Dermis blood vessel endothelial cell (primary cell): ENCODE measurements at regions not wholly inside any gene's neighbourhood (a gene's known extent, or its start where the extent isn't known, plus 50 kb on each side); places are given as distances from the start of the nearest gene placed in this dataset.
"Not testable (repeated sequence)": the region's sequence is repeated elsewhere in the genome, so short reads cannot be mapped to it uniquely, and the experiment has no call there.

Experiments
- DNase-seq: peaks from one replicate; pipeline ENCODE4 v3.0.0; 2010

DNA sequence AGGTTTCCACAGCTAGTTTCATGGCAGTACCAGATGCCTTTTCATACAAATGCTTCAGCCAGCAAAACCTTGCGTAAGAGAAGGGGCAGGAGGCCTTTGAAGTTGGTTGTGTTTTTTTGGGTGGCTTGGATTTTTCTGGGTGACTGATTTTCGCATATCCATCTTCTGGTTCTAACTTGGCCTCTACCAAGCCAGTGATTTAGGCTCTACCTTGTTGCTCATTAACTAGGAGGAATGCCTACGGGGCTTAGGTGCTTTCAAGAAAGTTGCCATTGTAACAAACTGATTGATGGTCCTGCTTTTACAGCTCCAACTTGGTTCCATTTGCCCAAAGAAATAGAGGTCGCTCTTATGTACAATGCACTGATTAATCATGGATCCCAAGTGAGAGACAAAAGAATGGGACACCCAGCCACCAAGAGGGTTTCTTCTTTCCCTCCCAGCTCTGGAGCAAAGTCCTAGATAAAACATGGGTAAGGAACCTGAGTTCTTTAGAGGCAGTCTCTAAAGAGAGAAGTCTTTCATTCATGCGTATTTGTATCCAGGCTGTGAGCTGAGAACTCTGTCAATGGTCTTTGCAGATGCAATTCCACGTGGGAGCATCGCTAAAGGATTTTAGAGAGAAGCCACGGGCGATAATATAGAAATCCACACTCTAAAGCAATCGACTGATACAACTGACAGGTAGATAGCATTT lies 92.1 kb upstream of the FGFR2 start:
- no peak for DNase-seq

DNA sequence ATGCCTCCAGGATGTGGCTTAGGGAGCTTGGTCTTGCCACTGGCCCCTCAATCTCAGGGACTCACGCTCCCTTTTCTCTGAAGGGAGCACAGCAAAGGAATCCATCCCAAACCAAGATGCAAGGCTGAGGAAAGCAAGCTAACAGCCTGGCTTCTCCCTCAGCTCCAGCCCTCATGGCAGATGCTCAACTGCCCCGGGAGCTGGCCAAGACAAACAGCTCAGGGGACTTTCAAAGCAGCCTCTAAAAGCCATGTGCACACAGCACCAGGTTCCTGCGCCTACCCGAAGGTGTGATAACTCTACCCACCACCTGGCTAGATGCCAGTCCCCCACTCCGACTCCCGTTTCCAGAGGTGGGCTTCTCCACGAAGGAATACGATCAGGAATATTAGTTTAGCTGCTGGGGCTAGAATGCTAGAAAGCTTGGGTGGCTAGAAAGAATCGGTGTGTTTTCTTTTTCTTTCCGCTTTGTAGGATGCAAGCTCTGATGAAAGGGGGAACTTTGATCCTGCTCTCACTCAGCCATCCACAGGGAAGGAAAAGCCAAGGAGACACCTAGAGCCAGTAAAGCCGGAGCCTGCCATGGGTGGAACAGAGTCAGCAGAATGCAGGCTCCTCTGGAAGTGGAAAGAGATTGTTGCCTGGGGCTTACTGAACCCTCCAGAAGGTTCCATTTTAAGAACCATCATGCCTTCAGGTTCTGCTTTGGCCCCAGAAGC lies 89.0 kb upstream of the FGFR2 start:
- no peak for DNase-seq

DNA sequence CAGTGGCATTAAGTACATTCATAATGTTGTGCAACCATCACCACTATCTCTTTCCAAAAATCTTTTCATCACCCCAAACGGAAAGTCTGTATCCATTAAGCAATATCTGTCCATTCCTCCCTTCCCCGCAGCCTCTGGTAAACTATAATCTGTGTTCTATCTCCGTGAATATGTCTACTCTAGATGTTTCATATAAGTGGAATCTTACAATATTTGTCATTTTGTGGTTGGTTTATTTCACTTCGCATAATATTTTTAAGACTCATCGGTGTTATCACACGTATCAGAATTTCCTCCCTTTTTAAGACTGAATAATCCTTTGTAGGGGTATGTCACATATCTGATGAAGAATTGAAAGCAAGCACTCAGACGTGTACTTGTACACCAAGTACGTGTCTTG lies 86.0 kb upstream of the FGFR2 start:
- no peak for DNase-seq

GRCh38 chr10:121683816-121684215 lies 85.6 kb upstream of the FGFR2 start:
- DNase-seq, result no peak

GRCh38 chr10:121683366-121683765 lies 85.1 kb upstream of the FGFR2 start:
- no peak for DNase-seq

GRCh38 chr10:121681997-121682687 lies 83.9 kb upstream of the FGFR2 start:
- peak; percentile 6 for DNase-seq

- DNase-seq, result no peak
Observed at GRCh38 chr10:121680879-121681655, 82.8 kb upstream of the FGFR2 start.

GRCh38 chr10:121679916-121680315 lies 81.7 kb upstream of the FGFR2 start:
- no peak for DNase-seq

DNA sequence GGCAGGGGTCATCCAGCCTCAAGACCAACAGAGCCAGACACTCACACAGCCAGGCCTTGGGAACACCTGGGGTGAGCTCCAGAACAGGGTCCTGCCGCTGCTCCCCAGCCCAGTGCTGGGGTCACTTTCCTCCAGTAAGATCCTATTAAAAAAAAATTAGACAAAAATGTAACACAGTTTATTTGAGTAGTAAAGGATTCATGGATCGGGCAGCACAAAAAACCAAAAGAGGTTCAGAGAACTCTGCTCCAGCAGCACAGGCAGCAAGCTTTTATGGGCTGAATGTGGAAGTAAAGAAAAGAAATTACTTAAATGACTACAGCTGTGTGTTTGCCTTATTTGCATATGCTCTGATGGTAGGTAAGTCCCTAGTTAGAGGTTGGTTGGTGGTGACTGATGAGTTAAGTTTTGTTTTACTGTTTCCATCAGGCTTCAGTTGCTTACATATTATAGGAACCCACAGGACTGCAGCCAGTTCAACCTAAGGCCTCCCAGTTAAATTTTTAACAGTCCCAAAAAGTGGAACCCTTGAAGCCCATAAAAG lies 80.5 kb upstream of the FGFR2 start:
- DNase-seq, result no peak

DNA sequence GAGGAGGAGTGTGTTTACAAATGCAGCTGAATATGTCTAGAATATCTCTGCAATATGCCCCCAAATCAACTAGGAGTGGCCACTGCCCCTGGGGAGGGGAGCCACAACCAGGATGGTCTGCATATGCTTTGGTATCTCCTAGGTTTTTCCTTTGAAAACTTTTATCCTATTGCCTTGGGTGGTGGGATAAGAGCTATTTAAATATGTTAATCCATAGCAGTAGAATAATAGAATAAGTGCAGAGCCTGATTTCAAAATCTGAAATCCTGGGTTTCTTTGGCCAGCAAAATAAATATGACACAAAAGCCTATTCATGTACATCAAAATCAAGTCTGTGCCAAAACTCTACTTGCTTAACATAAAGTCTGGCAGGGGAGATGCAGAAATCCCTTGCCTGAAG lies 79.6 kb upstream of the FGFR2 start:
- DNase-seq, result no peak

GRCh38 chr10:121675344-121675743 lies 77.1 kb upstream of the FGFR2 start:
- DNase-seq, result no peak

GRCh38 chr10:121674885-121675284 lies 76.6 kb upstream of the FGFR2 start:
- no peak for DNase-seq

DNA sequence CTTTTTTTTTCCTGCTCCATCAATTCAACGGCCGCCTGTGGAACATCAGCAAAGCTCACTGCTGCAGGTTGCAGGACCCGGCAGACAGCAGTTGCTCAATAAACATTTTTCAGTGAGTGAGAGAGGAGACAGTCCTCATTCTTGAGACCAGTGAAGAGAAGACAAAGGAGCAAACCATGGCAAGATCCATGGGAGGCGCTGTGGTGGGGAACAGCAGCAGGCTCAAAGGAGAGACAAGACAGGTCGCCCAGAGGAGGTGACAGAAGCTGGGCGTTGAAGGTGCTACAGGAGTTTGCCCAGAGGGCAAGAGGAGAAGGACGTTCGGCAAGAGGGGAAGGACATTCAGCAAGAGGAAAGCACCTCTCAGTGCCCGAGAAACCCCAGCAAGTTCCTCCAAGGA lies 74.5 kb upstream of the FGFR2 start:
- DNase-seq, result no peak

DNA sequence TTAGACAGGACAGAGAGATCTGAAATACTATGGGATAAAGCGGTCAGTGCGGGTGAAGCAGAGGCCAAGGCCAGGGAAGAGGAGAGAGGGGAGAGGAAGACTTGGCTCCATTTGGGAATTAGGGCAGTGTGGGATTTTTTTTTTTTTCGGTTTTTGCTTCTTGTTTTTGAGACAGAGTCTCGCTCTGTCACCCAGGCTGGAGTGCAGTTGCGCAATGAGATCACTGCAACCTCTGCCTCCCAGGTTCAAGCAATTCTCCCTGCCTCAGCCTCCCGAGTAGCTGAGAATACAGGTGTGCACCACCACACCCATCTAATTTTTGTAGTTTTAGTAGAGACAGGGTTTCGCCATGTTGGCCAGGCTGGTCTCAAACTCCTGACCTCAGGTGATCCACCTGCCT lies 71.6 kb upstream of the FGFR2 start:
- DNase-seq, result not testable (repeated sequence)

DNA sequence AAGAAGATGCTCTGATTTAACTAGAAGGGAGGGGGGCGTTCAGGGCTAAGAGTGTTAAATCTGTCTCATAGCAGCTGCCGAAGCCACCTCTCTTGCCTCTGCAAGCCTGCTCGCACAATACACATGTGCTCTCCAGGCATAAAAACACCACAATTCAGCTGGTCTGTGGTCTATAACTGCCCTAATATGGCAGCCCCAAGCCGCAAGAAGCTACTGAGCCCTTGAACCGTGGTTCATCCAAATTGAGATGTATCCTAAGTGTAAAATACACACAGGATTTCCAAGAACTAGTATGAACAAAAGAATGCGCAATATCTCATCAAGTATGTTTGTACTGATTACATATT lies 70.8 kb upstream of the FGFR2 start:
- no peak for DNase-seq

- DNase-seq, result no peak
Observed at GRCh38 chr10:121668314-121669027, 70.2 kb upstream of the FGFR2 start.

GRCh38 chr10:121667948-121668313 lies 69.7 kb upstream of the FGFR2 start:
- DNase-seq, result no peak

- no peak for DNase-seq
Observed at GRCh38 chr10:121665809-121666208, 67.6 kb upstream of the FGFR2 start.

- no peak for DNase-seq
Observed at GRCh38 chr10:121664671-121665070, 66.4 kb upstream of the FGFR2 start.

GRCh38 chr10:121662945-121663917 lies 65.0 kb upstream of the FGFR2 start:
- peak; percentile 4 for DNase-seq

DNA sequence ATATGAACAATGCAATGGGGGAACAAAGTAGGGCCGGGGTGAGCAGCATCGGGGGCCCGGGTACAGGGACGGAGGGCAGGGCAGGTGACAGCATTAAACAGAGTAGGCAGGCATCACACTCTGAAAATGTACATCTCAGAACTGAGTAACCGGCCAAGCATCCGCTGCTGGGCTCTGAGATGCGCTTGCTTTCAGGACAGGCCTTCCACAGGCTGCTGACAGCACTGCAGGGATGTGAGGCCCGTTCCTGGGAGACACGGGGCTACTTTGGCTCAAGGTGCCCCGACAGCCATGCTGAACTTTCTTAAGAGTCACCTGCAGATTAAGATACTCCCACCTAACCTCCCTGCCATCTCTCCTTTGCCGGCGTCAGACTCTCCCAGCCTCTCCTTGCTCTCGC lies 64.3 kb upstream of the FGFR2 start:
- DNase-seq, result no peak
